Colonic mucosa (tissue), 4 donors: ENCODE measurements at regions not wholly inside any gene's neighbourhood (a gene's known extent, or its start where the extent isn't known, plus 50 kb on each side); places are given as distances from the start of the nearest gene placed in this dataset.

Source experiments
- DNase-seq: peaks from one replicate; pipeline ENCODE4 v3.0.0-alpha.2; 2020
- H3K27ac ChIP-seq: fragments of 200-600 bp; one replicate; pipeline ENCODE4 v1.8.0; 2021
- H3K27me3 ChIP-seq: fragments of 200-600 bp; one replicate; pipeline ENCODE4 v1.8.0; 2021
- H3K36me3 ChIP-seq: fragments of 200-600 bp; one replicate; pipeline ENCODE4 v1.8.0; 2021
- H3K4me1 ChIP-seq: fragments of 200-600 bp; one replicate; pipeline ENCODE4 v1.8.0; 2021; ENCODE audit warnings: mild to moderate bottlenecking
- H3K4me3 ChIP-seq: fragments of 200-600 bp; one replicate; pipeline ENCODE4 v1.8.0; 2021
- H3K9ac ChIP-seq, 2 donors: one replicate each; pipeline ENCODE4 v1.7.0; 2013; ENCODE audit warnings: control low read depth in 2 of 2, low read depth in 2 of 2, low read length in 2 of 2
- H3K9me3 ChIP-seq: fragments of 200-600 bp; one replicate; pipeline ENCODE4 v1.8.0; 2021
- CTCF ChIP-seq: fragments of 200-600 bp; IDR thresholded peaks from one replicate; pipeline ENCODE4 v1.8.0; 2022; ENCODE audit warnings: antibody characterized with exemption, mild to moderate bottlenecking
- intact Hi-C: fragments of 100-400 bp; cut with DNase I; formaldehyde crosslinking; loops from one replicate; pipeline ENCODE4 v1.14.1; 2022
- donor health status: healthy.
- donor health status: DM: no; HTN: no; CAD: no.
- donor health status: DM: no; HTN: no; CAD: no.

- no peak for TF ChIP-seq CTCF
- Histone ChIP-seq H3K4me3 (no peak overlapping the region), H3K36me3 (no peaks in the 10 kb centered on the region), H3K27ac (no peak overlapping the region), H3K4me1 (no peaks in the 10 kb centered on the region), H3K9ac (no peak overlapping the region), H3K9me3 (no peaks in the 10 kb centered on the region), H3K27me3 (no peaks in the 10 kb centered on the region)
- intact Hi-C loops, result no loop called here
- no peak for DNase-seq
Measured at GRCh38 chr2:212711856-212712255, 173.3 kb upstream of the ERBB4 start.

GRCh38 chr2:212709280-212709679, 170.7 kb upstream of the ERBB4 start:
- no peaks in the 10 kb centered on the region for H3K9me3 ChIP-seq
- no peak for TF ChIP-seq CTCF
- no peak overlapping the region for H3K9ac ChIP-seq
- no peak overlapping the region for H3K4me3 ChIP-seq
- no peaks in the 10 kb centered on the region for H3K4me1 ChIP-seq
- DNase-seq, result no peak
- intact Hi-C loops, result no loop called here
- H3K36me3 ChIP-seq, result no peaks in the 10 kb centered on the region
- no peaks in the 10 kb centered on the region for H3K27me3 ChIP-seq
- no peak overlapping the region for H3K27ac ChIP-seq

GRCh38 chr2:212708355-212708754, 169.8 kb upstream of the ERBB4 start:
- Histone ChIP-seq H3K27ac (no peak overlapping the region), H3K4me1 (no peaks in the 10 kb centered on the region), H3K4me3 (no peak overlapping the region), H3K9ac (no peak overlapping the region), H3K9me3 (no peaks in the 10 kb centered on the region), H3K36me3 (no peaks in the 10 kb centered on the region), H3K27me3 (no peaks in the 10 kb centered on the region)
- no peak for TF ChIP-seq CTCF
- intact Hi-C loops, result no loop called here
- DNase-seq, result no peak

GRCh38 chr2:212695426-212695825, 156.8 kb upstream of the ERBB4 start:
- no peak for DNase-seq
- Histone ChIP-seq H3K27ac (no peak overlapping the region), H3K9ac (no peak overlapping the region), H3K27me3 (no peaks in the 10 kb centered on the region), H3K4me1 (no peaks in the 10 kb centered on the region), H3K4me3 (no peak overlapping the region), H3K36me3 (no peaks in the 10 kb centered on the region), H3K9me3 (no peaks in the 10 kb centered on the region)
- no peak for TF ChIP-seq CTCF
- intact Hi-C loops, result no loop called here

- Histone ChIP-seq H3K36me3 (no peaks in the 10 kb centered on the region), H3K4me1 (no peaks in the 10 kb centered on the region), H3K27me3 (no peaks in the 10 kb centered on the region), H3K9ac (no peak overlapping the region), H3K27ac (no peak overlapping the region), H3K4me3 (no peak overlapping the region), H3K9me3 (no peaks in the 10 kb centered on the region)
- no peak for TF ChIP-seq CTCF
- intact Hi-C loops, result no loop called here
- DNase-seq, result no peak
Measured at GRCh38 chr2:212694398-212694797, 155.8 kb upstream of the ERBB4 start.

- H3K36me3 ChIP-seq, result no peaks in the 10 kb centered on the region
- no peak overlapping the region for H3K27ac ChIP-seq
- no peak for DNase-seq
- TF ChIP-seq CTCF, result no peak
- no peak overlapping the region for H3K9ac ChIP-seq
- no peaks in the 10 kb centered on the region for H3K4me1 ChIP-seq
- H3K4me3 ChIP-seq, result no peak overlapping the region
- intact Hi-C loops, result no loop called here
- no peaks in the 10 kb centered on the region for H3K9me3 ChIP-seq
- no peaks in the 10 kb centered on the region for H3K27me3 ChIP-seq
Measured at GRCh38 chr2:212692466-212692865, 153.9 kb upstream of the ERBB4 start.
